ENCODE measurements at regions not wholly inside any gene's neighbourhood (a gene's known extent, or its start where the extent isn't known, plus 50 kb on each side); places are given as distances from the start of the nearest gene placed in this dataset.

DNA sequence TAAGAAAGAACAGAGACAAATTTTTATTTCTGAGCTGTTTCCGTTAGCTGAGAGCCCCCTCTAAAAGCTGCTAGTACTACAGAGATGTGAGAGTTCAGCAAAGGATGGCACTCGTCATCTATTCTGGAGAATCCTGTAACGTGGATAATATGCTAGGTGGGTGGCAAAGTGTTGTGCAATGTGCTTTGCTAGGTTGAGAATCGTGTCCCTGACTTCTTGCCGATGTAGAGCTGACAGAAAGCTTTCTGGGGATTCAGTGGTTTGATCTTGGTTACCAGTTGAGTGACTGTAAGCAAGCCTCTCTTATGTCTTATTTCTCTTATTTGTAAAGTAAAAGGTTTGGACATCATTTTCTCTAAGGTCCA is 298.3 kb upstream of the ACTBL2 start:
- TF ChIP-seq CTCF (IDR thresholded peaks at IDR 0.05; ENCODE audit: insufficient read depth, low read length) (no peak), POLR2AphosphoS5 (IDR thresholded peaks at IDR 0.05; ENCODE audit: low read depth) (no peak), REST (IDR thresholded peaks at IDR 0.05; ENCODE audit: insufficient replicate concordance, low read depth) (no peak), GABPA (IDR thresholded peaks at IDR 0.05; ENCODE audit: low read depth) (no peak), SPI1 (IDR thresholded peaks at IDR 0.05; ENCODE audit: borderline replicate concordance, low read depth) (no peak)
